ENCODE measurements at regions not wholly inside any gene's neighbourhood (a gene's known extent, or its start where the extent isn't known, plus 50 kb on each side); places are given as distances from the start of the nearest gene placed in this dataset.

GRCh38 chr6:115717472-115717871 is 343.2 kb downstream of the FRK start:
- no peak for DNase-seq (ENCODE audit: low read depth)

GRCh38 chr6:115717062-115717461 is 343.6 kb downstream of the FRK start:
- DNase-seq (ENCODE audit: low read depth): no peak

- no peak for DNase-seq (ENCODE audit: low read depth)
Measured at GRCh38 chr6:115712291-115712961, 348.3 kb downstream of the FRK start.

GRCh38 chr6:115708850-115709249 is 351.8 kb downstream of the FRK start:
- no peak for DNase-seq (ENCODE audit: low read depth)

- no peak for DNase-seq (ENCODE audit: low read depth)
Measured at GRCh38 chr6:115706981-115707380, 353.7 kb downstream of the FRK start.

GRCh38 chr6:115706324-115706723 is 354.4 kb downstream of the FRK start:
- DNase-seq (ENCODE audit: low read depth): no peak

GRCh38 chr6:115704028-115704427 is 356.7 kb downstream of the FRK start:
- no peak for DNase-seq (ENCODE audit: low read depth)

GRCh38 chr6:115691433-115691832 is 369.3 kb downstream of the FRK start:
- DNase-seq (ENCODE audit: low read depth): no peak

GRCh38 chr6:115690854-115691253 is 369.8 kb downstream of the FRK start:
- no peak for DNase-seq (ENCODE audit: low read depth)

- no peak for DNase-seq (ENCODE audit: low read depth)
Measured at GRCh38 chr6:115681978-115682775, 378.5 kb downstream of the FRK start.

GRCh38 chr6:115680621-115681020 is 380.1 kb downstream of the FRK start:
- no peak for DNase-seq (ENCODE audit: low read depth)

GRCh38 chr6:115677198-115677597 is 383.5 kb downstream of the FRK start:
- no peak for DNase-seq (ENCODE audit: low read depth)

GRCh38 chr6:115675443-115675842 is 385.2 kb downstream of the FRK start:
- DNase-seq (ENCODE audit: low read depth): no peak

- DNase-seq (ENCODE audit: low read depth): no peak
Measured at GRCh38 chr6:115668781-115669180, 391.9 kb downstream of the FRK start.

GRCh38 chr6:115668211-115668610 is 392.5 kb downstream of the FRK start:
- no peak for DNase-seq (ENCODE audit: low read depth)

- DNase-seq (ENCODE audit: low read depth): no peak
Measured at GRCh38 chr6:115667478-115668026, 393.1 kb downstream of the FRK start.

- no peak for DNase-seq (ENCODE audit: low read depth)
Measured at GRCh38 chr6:115666997-115667396, 393.7 kb downstream of the FRK start.

GRCh38 chr6:115665310-115665709 is 395.4 kb downstream of the FRK start:
- no peak for DNase-seq (ENCODE audit: low read depth)

GRCh38 chr6:115663681-115664080 is 397.0 kb downstream of the FRK start:
- no peak for DNase-seq (ENCODE audit: low read depth)

GRCh38 chr6:115643762-115644161 is 416.9 kb downstream of the FRK start:
- peak; percentile 63 for DNase-seq (ENCODE audit: low read depth)

GRCh38 chr6:115634887-115635286 is 425.8 kb downstream of the FRK start:
- DNase-seq (ENCODE audit: low read depth): no peak

GRCh38 chr6:115634131-115634530 is 426.6 kb downstream of the FRK start:
- no peak for DNase-seq (ENCODE audit: low read depth)

- DNase-seq (ENCODE audit: low read depth): no peak
Measured at GRCh38 chr6:115631028-115631427, 429.7 kb downstream of the FRK start.

Data from EH (cell line).